SK-N-SH treated with all-trans-retinoic acid at 6 μM for 48 hours (cell line): ENCODE measurements at regions not wholly inside any gene's neighbourhood (a gene's known extent, or its start where the extent isn't known, plus 50 kb on each side); places are given as distances from the start of the nearest gene placed in this dataset.

ENCODE experiments used
- ATAC-seq: fragments of 200-7000 bp; cut with Tn5 transposase; 3 replicates; pipeline ENCODE4 v1.9.1; 2020; ENCODE audit warnings: mild to moderate bottlenecking, moderate library complexity
- ARNTL ChIP-seq: fragments of 450-650 bp; formaldehyde crosslinking; IDR thresholded peaks from 2 replicates; pipeline ENCODE4 v1.5.0; 2020; ENCODE audit warnings: low read depth, mild to moderate bottlenecking, moderate library complexity, borderline replicate concordance
- BACH2 ChIP-seq: fragments of 250-450 bp; sonication (Bioruptor Pico); IDR thresholded peaks from 2 replicates; pipeline ENCODE4 v1.9.0; 2021; ENCODE audit warnings: mild to moderate bottlenecking, borderline replicate concordance
- CREB5 ChIP-seq: fragments of 250-450 bp; sonication (Bioruptor Pico); IDR thresholded peaks from 2 replicates; pipeline ENCODE4 v1.5.1; 2020; ENCODE audit warnings: low read depth, mild to moderate bottlenecking, moderate library complexity
- CSDC2 ChIP-seq: fragments of 250-450 bp; sonication (Bioruptor Pico); IDR thresholded peaks from 2 replicates; pipeline ENCODE4 v1.5.0; 2020; ENCODE audit warnings: mild to moderate bottlenecking, moderate library complexity
- CSRNP3 ChIP-seq: fragments of 250-450 bp; sonication (Bioruptor Pico); IDR thresholded peaks from 2 replicates; pipeline ENCODE4 v1.5.1; 2021; ENCODE audit warnings: mild to moderate bottlenecking, moderate library complexity
- ESRRG ChIP-seq: fragments of 250-450 bp; sonication (Bioruptor Pico); IDR thresholded peaks from 2 replicates; pipeline ENCODE4 v1.6.1; 2021; ENCODE audit warnings: mild to moderate bottlenecking
- GLIS3 ChIP-seq: fragments of 250-450 bp; sonication (Bioruptor Pico); IDR thresholded peaks from 2 replicates; pipeline ENCODE4 v1.5.0; 2020; ENCODE audit warnings: mild to moderate bottlenecking, moderate library complexity
- ISL1 ChIP-seq: fragments of 250-450 bp; sonication (Bioruptor Pico); IDR thresholded peaks from 2 replicates; pipeline ENCODE4 v2.1.2; 2022; ENCODE audit warnings: mild to moderate bottlenecking, moderate library complexity
- OSR1 ChIP-seq: fragments of 250-450 bp; sonication (Bioruptor Pico); IDR thresholded peaks from 2 replicates; pipeline ENCODE4 v1.8.0; 2022; ENCODE audit warnings: moderate library complexity, mild to moderate bottlenecking, inconsistent platforms
- PATZ1 ChIP-seq: fragments of 250-450 bp; sonication (Bioruptor Pico); IDR thresholded peaks from 2 replicates; pipeline ENCODE4 v1.8.0; 2020; ENCODE audit warnings: mild to moderate bottlenecking, moderate library complexity, borderline replicate concordance
- POU6F1 ChIP-seq: fragments of 250-450 bp; sonication (Bioruptor Pico); IDR thresholded peaks from 2 replicates; pipeline ENCODE4 v1.8.0; 2021; ENCODE audit warnings: low read depth, mild to moderate bottlenecking, moderate library complexity, borderline replicate concordance
- PPARA ChIP-seq: fragments of 250-450 bp; sonication (Bioruptor Pico); IDR thresholded peaks from 2 replicates; pipeline ENCODE4 v1.5.0; 2020; ENCODE audit warnings: mild to moderate bottlenecking, borderline replicate concordance
- RARB ChIP-seq: fragments of 250-450 bp; sonication (Bioruptor Pico); IDR thresholded peaks from 2 replicates; pipeline ENCODE4 v1.8.0; 2021; ENCODE audit warnings: mild to moderate bottlenecking, moderate library complexity
- SNAI2 ChIP-seq: fragments of 250-450 bp; sonication (Bioruptor Pico); IDR thresholded peaks from 2 replicates; pipeline ENCODE4 v1.5.0; 2020; ENCODE audit warnings: mild to moderate bottlenecking, moderate library complexity
- TSHZ2 ChIP-seq: fragments of 250-450 bp; sonication (Bioruptor Pico); IDR thresholded peaks from 2 replicates; pipeline ENCODE4 v1.5.0; 2020; ENCODE audit warnings: mild to moderate bottlenecking, moderate library complexity
- ZC3H10 ChIP-seq: fragments of 250-450 bp; sonication (Bioruptor Pico); IDR thresholded peaks from 2 replicates; pipeline ENCODE4 v1.5.1; 2021; ENCODE audit warnings: mild to moderate bottlenecking, moderate library complexity
- ZFP3 ChIP-seq: fragments of 250-450 bp; sonication (Bioruptor Pico); IDR thresholded peaks from 2 replicates; pipeline ENCODE4 v1.5.0; 2020; ENCODE audit warnings: mild to moderate bottlenecking, moderate library complexity
- ZFP30 ChIP-seq: fragments of 450-650 bp; formaldehyde crosslinking; IDR thresholded peaks from 2 replicates; pipeline ENCODE4 v1.5.0; 2022; ENCODE audit warnings: mild to moderate bottlenecking, moderate library complexity
- ZNF565 ChIP-seq: fragments of 450-650 bp; formaldehyde crosslinking; conservative IDR thresholded peaks from 2 replicates; pipeline ENCODE4 v1.5.0; 2020; ENCODE audit warnings: low read depth, mild to moderate bottlenecking, moderate library complexity
- ZNF70 ChIP-seq: fragments of 450-650 bp; formaldehyde crosslinking; IDR thresholded peaks from 2 replicates; pipeline ENCODE4 v1.5.0; 2020; ENCODE audit warnings: mild to moderate bottlenecking, moderate library complexity
- ZNF8 ChIP-seq: fragments of 450-650 bp; formaldehyde crosslinking; IDR thresholded peaks from 2 replicates; pipeline ENCODE4 v1.5.0; 2020; ENCODE audit warnings: mild to moderate bottlenecking, moderate library complexity

GRCh38 chr5:2544003-2544402, 207.5 kb downstream of the IRX2 start:
- no peak for TF ChIP-seq ZNF8 (CRISPR knock-in tag)
- ATAC-seq, result no peak

- TF ChIP-seq ZNF70 (no peak), ZFP30 (CRISPR knock-in tag) (no peak), PPARA (CRISPR knock-in tag) (no peak), ARNTL (CRISPR knock-in tag) (no peak), CSDC2 (CRISPR knock-in tag) (no peak), ZC3H10 (CRISPR knock-in tag) (no peak), BACH2 (CRISPR knock-in tag) (no peak), TSHZ2 (CRISPR knock-in tag) (no peak), OSR1 (no peak), RARB (CRISPR knock-in tag) (no peak), ZNF565 (CRISPR knock-in tag) (no peak), ZNF8 (CRISPR knock-in tag) (no peak), PATZ1 (CRISPR knock-in tag) (no peak), ESRRG (CRISPR knock-in tag) (no peak), GLIS3 (CRISPR knock-in tag) (no peak), ISL1 (CRISPR knock-in tag) (no peak), CREB5 (CRISPR knock-in tag) (no peak), CSRNP3 (no peak), SNAI2 (no peak)
- TF ChIP-seq, all 23 proteins: peak for 0
- no peak for ATAC-seq
Measured at GRCh38 chr5:2542821-2543220, 208.7 kb downstream of the IRX2 start.

- no peak for ATAC-seq
- TF ChIP-seq ZNF565 (CRISPR knock-in tag) (no peak), ESRRG (CRISPR knock-in tag) (no peak), OSR1 (no peak), RARB (CRISPR knock-in tag) (no peak)
Measured at GRCh38 chr5:2542026-2542425, 209.5 kb downstream of the IRX2 start.

GRCh38 chr5:2538169-2538568, 213.3 kb downstream of the IRX2 start:
- no peak for ATAC-seq
- no peak for TF ChIP-seq OSR1
- TF ChIP-seq ZFP3, result no peak
- TF ChIP-seq PATZ1 (CRISPR knock-in tag), result no peak
- no peak for TF ChIP-seq CSRNP3
- TF ChIP-seq POU6F1 (CRISPR knock-in tag), result no peak
